Uterus (tissue), 2 donors: ENCODE measurements at regions not wholly inside any gene's neighbourhood (a gene's known extent, or its start where the extent isn't known, plus 50 kb on each side); places are given as distances from the start of the nearest gene placed in this dataset.

Source experiments
- POLR2A ChIP-seq, 2 donors: fragments of 450-650 bp; IDR thresholded peaks; one replicate each; pipeline ENCODE4 v1.6.1; 2016; ENCODE audit warnings: antibody characterized with exemption in 2 of 2, mild to moderate bottlenecking in 1 of 2, moderate library complexity in 1 of 2
- TF ChIP-seq, protein P1 (sequence below), 4 experiments: fragments of 200-600 bp in 2 of 4; fragments of 450-650 bp in 2 of 4; sonication (generic) in 2 of 4; IDR thresholded peaks; one replicate each; pipeline ENCODE4 v1.5.1; 2016 to 2019; ENCODE audit warnings: antibody characterized with exemption in 4 of 4, mild to moderate bottlenecking in 2 of 4, moderate library complexity in 1 of 4

DNA sequence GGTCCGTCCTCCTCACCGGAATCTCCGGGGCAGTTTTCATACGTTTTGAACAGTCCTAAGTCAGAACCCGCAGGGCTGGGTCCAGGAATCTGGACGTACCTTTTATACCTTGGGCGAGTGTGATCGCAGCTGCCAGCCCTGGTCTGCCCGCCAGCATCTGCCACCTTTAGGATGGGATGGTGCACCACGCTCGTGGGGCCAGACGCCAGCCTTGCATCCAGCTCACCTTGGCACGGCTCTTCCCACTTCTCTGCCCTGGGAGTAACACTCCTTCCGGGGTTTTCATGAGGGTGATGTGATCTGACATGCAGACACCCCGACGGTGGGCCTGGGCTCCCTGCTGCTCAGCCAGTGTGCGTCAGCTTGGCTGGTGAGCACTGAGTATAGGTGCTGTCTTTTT, 66.6 kb upstream of the ZNF469 start:
- no peak for TF ChIP-seq POLR2A (IDR thresholded peaks at IDR 0.05)
- TF ChIP-seq, protein P1, sequence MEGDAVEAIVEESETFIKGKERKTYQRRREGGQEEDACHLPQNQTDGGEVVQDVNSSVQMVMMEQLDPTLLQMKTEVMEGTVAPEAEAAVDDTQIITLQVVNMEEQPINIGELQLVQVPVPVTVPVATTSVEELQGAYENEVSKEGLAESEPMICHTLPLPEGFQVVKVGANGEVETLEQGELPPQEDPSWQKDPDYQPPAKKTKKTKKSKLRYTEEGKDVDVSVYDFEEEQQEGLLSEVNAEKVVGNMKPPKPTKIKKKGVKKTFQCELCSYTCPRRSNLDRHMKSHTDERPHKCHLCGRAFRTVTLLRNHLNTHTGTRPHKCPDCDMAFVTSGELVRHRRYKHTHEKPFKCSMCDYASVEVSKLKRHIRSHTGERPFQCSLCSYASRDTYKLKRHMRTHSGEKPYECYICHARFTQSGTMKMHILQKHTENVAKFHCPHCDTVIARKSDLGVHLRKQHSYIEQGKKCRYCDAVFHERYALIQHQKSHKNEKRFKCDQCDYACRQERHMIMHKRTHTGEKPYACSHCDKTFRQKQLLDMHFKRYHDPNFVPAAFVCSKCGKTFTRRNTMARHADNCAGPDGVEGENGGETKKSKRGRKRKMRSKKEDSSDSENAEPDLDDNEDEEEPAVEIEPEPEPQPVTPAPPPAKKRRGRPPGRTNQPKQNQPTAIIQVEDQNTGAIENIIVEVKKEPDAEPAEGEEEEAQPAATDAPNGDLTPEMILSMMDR (IDR thresholded peaks at IDR 0.05): no peak
